Thyroid gland (tissue), 4 donors: ENCODE measurements at regions not wholly inside any gene's neighbourhood (a gene's known extent, or its start where the extent isn't known, plus 50 kb on each side); places are given as distances from the start of the nearest gene placed in this dataset.

Experiments
- POLR2A ChIP-seq, 2 donors: fragments of 450-650 bp; IDR thresholded peaks; one replicate each; pipeline ENCODE4 v1.6.1; 2017; ENCODE audit warnings: antibody characterized with exemption in 2 of 2, mild to moderate bottlenecking in 2 of 2, moderate library complexity in 1 of 2
- TF ChIP-seq, protein P1 (sequence below), 6 experiments: fragments of 200-600 bp in 3 of 6; fragments of 450-650 bp in 3 of 6; sonication (generic) in 3 of 6; IDR thresholded peaks; one replicate each; pipeline ENCODE4 v1.5.1; 2016 to 2019; ENCODE audit warnings: antibody characterized with exemption in 6 of 6, mild to moderate bottlenecking in 2 of 6, inconsistent platforms in 1 of 6, moderate library complexity in 1 of 6

DNA sequence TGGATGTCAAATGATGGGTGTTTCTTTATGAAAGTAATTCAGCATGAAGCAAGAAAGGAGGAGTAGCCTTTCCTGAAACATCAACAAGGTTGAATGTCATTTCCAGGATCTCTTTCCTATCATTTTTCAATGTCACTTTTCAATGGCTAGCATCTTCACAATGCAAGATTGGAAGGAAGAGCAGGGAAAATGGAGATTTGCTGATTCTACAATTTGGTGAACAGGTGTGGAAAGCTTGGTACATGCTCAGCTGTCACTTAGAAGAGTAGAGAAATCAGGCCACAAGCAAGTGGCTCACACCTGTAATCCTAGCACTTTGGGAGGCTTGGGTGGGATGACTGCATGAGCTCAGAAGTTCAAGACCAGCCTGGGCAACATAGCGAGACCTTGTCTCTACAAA is 112.7 kb upstream of the FERMT1 start:
- TF ChIP-seq POLR2A (IDR thresholded peaks at IDR 0.05), result no peak
- TF ChIP-seq, protein P1, sequence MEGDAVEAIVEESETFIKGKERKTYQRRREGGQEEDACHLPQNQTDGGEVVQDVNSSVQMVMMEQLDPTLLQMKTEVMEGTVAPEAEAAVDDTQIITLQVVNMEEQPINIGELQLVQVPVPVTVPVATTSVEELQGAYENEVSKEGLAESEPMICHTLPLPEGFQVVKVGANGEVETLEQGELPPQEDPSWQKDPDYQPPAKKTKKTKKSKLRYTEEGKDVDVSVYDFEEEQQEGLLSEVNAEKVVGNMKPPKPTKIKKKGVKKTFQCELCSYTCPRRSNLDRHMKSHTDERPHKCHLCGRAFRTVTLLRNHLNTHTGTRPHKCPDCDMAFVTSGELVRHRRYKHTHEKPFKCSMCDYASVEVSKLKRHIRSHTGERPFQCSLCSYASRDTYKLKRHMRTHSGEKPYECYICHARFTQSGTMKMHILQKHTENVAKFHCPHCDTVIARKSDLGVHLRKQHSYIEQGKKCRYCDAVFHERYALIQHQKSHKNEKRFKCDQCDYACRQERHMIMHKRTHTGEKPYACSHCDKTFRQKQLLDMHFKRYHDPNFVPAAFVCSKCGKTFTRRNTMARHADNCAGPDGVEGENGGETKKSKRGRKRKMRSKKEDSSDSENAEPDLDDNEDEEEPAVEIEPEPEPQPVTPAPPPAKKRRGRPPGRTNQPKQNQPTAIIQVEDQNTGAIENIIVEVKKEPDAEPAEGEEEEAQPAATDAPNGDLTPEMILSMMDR (IDR thresholded peaks at IDR 0.05), result no peak
